K562 (cell line): ENCODE measurements at regions not wholly inside any gene's neighbourhood (a gene's known extent, or its start where the extent isn't known, plus 50 kb on each side); places are given as distances from the start of the nearest gene placed in this dataset.

Source experiments
- ETS1 ChIP-seq: conservative IDR thresholded peaks from 2 replicates; pipeline ENCODE4 v1.6.1; 2011; ENCODE audit warnings: low read depth, mild to moderate bottlenecking, low read length; ENCODE audit not compliant: control insufficient read depth
- KHSRP ChIP-seq: fragments of 450-650 bp; IDR thresholded peaks from 2 replicates; pipeline ENCODE4 v1.6.1; 2017
- POLR2B ChIP-seq: fragments of 450-650 bp; IDR thresholded peaks from 2 replicates; pipeline ENCODE4 v1.6.1; 2018; ENCODE audit warnings: low read depth; ENCODE audit not compliant: partially characterized antibody
- TAF15 ChIP-seq: fragments of 200-400 bp; formaldehyde crosslinking; IDR thresholded peaks from 2 replicates; pipeline ENCODE4 v1.6.1; 2017; ENCODE audit warnings: mild to moderate bottlenecking, low read depth, low read length, moderate library complexity
- ZFP30 ChIP-seq: fragments of 250-450 bp; sonication (Bioruptor Pico); IDR thresholded peaks from 2 replicates; pipeline ENCODE4 v1.8.0; 2022; ENCODE audit warnings: moderate library complexity, mild to moderate bottlenecking, inconsistent platforms, borderline replicate concordance
- ZFP91 ChIP-seq: sonication (generic); formaldehyde crosslinking; IDR thresholded peaks from 2 replicates; pipeline ENCODE4 v1.8.0; 2022; ENCODE audit warnings: mild to moderate bottlenecking, missing genetic modification reagents
- ZNF512 ChIP-seq: IDR thresholded peaks from 2 replicates; pipeline ENCODE4 v1.6.1; 2016; ENCODE audit warnings: missing genetic modification characterization, missing compliant biosample characterization
- TF ChIP-seq, protein P1 (sequence below): sonication (generic); formaldehyde crosslinking; IDR thresholded peaks from 2 replicates; pipeline ENCODE4 v1.8.1; 2022; ENCODE audit warnings: missing genetic modification reagents

GRCh38 chr2:126817172-126817571 is 81.5 kb upstream of the TEX51 start (continued):
- TF ChIP-seq, protein P1, sequence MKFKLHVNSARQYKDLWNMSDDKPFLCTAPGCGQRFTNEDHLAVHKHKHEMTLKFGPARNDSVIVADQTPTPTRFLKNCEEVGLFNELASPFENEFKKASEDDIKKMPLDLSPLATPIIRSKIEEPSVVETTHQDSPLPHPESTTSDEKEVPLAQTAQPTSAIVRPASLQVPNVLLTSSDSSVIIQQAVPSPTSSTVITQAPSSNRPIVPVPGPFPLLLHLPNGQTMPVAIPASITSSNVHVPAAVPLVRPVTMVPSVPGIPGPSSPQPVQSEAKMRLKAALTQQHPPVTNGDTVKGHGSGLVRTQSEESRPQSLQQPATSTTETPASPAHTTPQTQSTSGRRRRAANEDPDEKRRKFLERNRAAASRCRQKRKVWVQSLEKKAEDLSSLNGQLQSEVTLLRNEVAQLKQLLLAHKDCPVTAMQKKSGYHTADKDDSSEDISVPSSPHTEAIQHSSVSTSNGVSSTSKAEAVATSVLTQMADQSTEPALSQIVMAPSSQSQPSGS (CRISPR knock-in tag): no peak
- no peak for TF ChIP-seq ZNF512 (tag)
- TF ChIP-seq TAF15: no peak
- TF ChIP-seq ZFP30 (CRISPR knock-in tag): no peak
- no peak for TF ChIP-seq ZFP91 (CRISPR knock-in tag)
- no peak for TF ChIP-seq KHSRP
- no peak for TF ChIP-seq ETS1
- no peak for TF ChIP-seq POLR2B
